AG10803 (cell line): ENCODE measurements at regions not wholly inside any gene's neighbourhood (a gene's known extent, or its start where the extent isn't known, plus 50 kb on each side); places are given as distances from the start of the nearest gene placed in this dataset.
A peak's percentile ranks its signal among the peaks of the same experiment; 100 is the strongest.

Experiments
- DNase-seq: peaks from one replicate; pipeline ENCODE4 v3.0.0; 2010; ENCODE audit warnings: low read depth
- H3K4me3 ChIP-seq: 2 replicates; pipeline ENCODE4 v1.5.1; 2011; ENCODE audit warnings: mild to moderate bottlenecking, low read length, control low read depth
- CTCF ChIP-seq: conservative IDR thresholded peaks from 2 replicates; pipeline ENCODE4 v1.5.1; 2011; ENCODE audit warnings: mild to moderate bottlenecking, low read length, control low read depth, inconsistent platforms

GRCh38 chr16:86993426-86994110 lies 323.6 kb downstream of the C16orf95 start:
- no peak overlapping the region for H3K4me3 ChIP-seq
- no peak for DNase-seq
- TF ChIP-seq CTCF: no peak

- no peak overlapping the region for H3K4me3 ChIP-seq
- DNase-seq: no peak
- no peak for TF ChIP-seq CTCF
Observed at GRCh38 chr16:86994215-86994614, 323.0 kb downstream of the C16orf95 start.

GRCh38 chr16:86994651-86995171 lies 322.5 kb downstream of the C16orf95 start:
- no peak for TF ChIP-seq CTCF
- no peak overlapping the region for H3K4me3 ChIP-seq

GRCh38 chr16:86995456-86995855 lies 321.7 kb downstream of the C16orf95 start:
- DNase-seq: no peak
- TF ChIP-seq CTCF: no peak
- no peak overlapping the region for H3K4me3 ChIP-seq

More at GRCh38 chr16:86994651-86995171, 322.5 kb downstream of the C16orf95 start:
- peak; percentile 82 for DNase-seq

GRCh38 chr16:86996081-86996480 lies 321.1 kb downstream of the C16orf95 start:
- DNase-seq: no peak
- TF ChIP-seq CTCF: no peak
- H3K4me3 ChIP-seq: no peak overlapping the region

GRCh38 chr16:86997058-86997457 lies 320.1 kb downstream of the C16orf95 start:
- H3K4me3 ChIP-seq: no peak overlapping the region
- no peak for DNase-seq
- no peak for TF ChIP-seq CTCF

GRCh38 chr16:86998196-86999001 lies 318.8 kb downstream of the C16orf95 start:
- no peak for TF ChIP-seq CTCF
- no peak overlapping the region for H3K4me3 ChIP-seq
- DNase-seq: no peak
